BLaER1 treated with 17β-estradiol and CSF1 and Interleukin-3, amounts not matched to agents 10 nM and 100 nM (cell line): ENCODE measurements at regions not wholly inside any gene's neighbourhood (a gene's known extent, or its start where the extent isn't known, plus 50 kb on each side); places are given as distances from the start of the nearest gene placed in this dataset.

Source experiments
- H3K27ac ChIP-seq, 11 experiments: shearing (Covaris generic); formaldehyde crosslinking; 2 replicates each; pipeline ENCODE4 v1.8.1; 2022
- H3K27me3 ChIP-seq, 11 experiments: shearing (Covaris generic); formaldehyde crosslinking; 2 replicates each; pipeline ENCODE4 v1.8.1; 2022
- H3K36me3 ChIP-seq, 11 experiments: shearing (Covaris generic); formaldehyde crosslinking; 2 replicates each; pipeline ENCODE4 v1.8.1; 2022
- H3K4me1 ChIP-seq, 10 experiments: shearing (Covaris generic); formaldehyde crosslinking; 2 replicates each; pipeline ENCODE4 v1.8.1; 2022
- H3K4me2 ChIP-seq, 11 experiments: shearing (Covaris generic); formaldehyde crosslinking; 2 replicates each; pipeline ENCODE4 v1.8.1; 2022
- H3K4me3 ChIP-seq, 10 experiments: shearing (Covaris generic); formaldehyde crosslinking; 2 replicates each; pipeline ENCODE4 v1.8.1; 2022
- H3K9ac ChIP-seq, 11 experiments: shearing (Covaris generic); formaldehyde crosslinking; 2 replicates each; pipeline ENCODE4 v1.8.1; 2022
- H3K9me3 ChIP-seq, 11 experiments: shearing (Covaris generic); formaldehyde crosslinking; replicated peaks in 1 of 11; 2 replicates each; pipeline ENCODE4 v1.8.1; 2022
- H4K20me1 ChIP-seq, 11 experiments: shearing (Covaris generic); formaldehyde crosslinking; 2 replicates each; pipeline ENCODE4 v1.8.1; 2022
- Cebpa-rat ChIP-seq, 11 experiments: shearing (Covaris generic); IDR thresholded peaks; 2 replicates each; pipeline ENCODE4 v1.8.1; 2022

- no peaks in the 10 kb centered on the region for H3K36me3 ChIP-seq
- H3K4me3 ChIP-seq: no peak overlapping the region
- H3K4me2 ChIP-seq: no peak overlapping the region
- H4K20me1 ChIP-seq: no peaks in the 10 kb centered on the region
- H3K9me3 ChIP-seq: no peaks in the 10 kb centered on the region
- no peak overlapping the region for H3K27ac ChIP-seq
- no peaks in the 10 kb centered on the region for H3K4me1 ChIP-seq
- no peaks in the 10 kb centered on the region for H3K27me3 ChIP-seq
- H3K9ac ChIP-seq: no peak overlapping the region
- TF ChIP-seq Cebpa-rat (IDR thresholded peaks at IDR 0.05): no peak
Measured at GRCh38 chr4:136706942-136707341, 825.4 kb downstream of the PCDH18 start.

GRCh38 chr4:136699905-136700304 lies 832.4 kb downstream of the PCDH18 start:
- Histone ChIP-seq H3K9me3 (no peaks in the 10 kb centered on the region), H3K9ac (no peak overlapping the region), H3K4me1 (no peaks in the 10 kb centered on the region), H4K20me1 (no peaks in the 10 kb centered on the region), H3K4me3 (no peak overlapping the region), H3K4me2 (no peak overlapping the region), H3K27me3 (no peaks in the 10 kb centered on the region), H3K27ac (no peak overlapping the region), H3K36me3 (no peaks in the 10 kb centered on the region)
- no peak for TF ChIP-seq Cebpa-rat (IDR thresholded peaks at IDR 0.05)

GRCh38 chr4:136691607-136692006 lies 840.7 kb downstream of the PCDH18 start:
- no peak for TF ChIP-seq Cebpa-rat (IDR thresholded peaks at IDR 0.05)
- H3K9me3 ChIP-seq: no peaks in the 10 kb centered on the region
- no peak overlapping the region for H3K27ac ChIP-seq
- no peaks in the 10 kb centered on the region for H3K4me1 ChIP-seq
- H3K4me3 ChIP-seq: no peak overlapping the region
- H3K9ac ChIP-seq: no peak overlapping the region
- H4K20me1 ChIP-seq: no peaks in the 10 kb centered on the region
- no peaks in the 10 kb centered on the region for H3K36me3 ChIP-seq
- no peak overlapping the region for H3K4me2 ChIP-seq
- no peaks in the 10 kb centered on the region for H3K27me3 ChIP-seq

- no peak overlapping the region for H3K27ac ChIP-seq
- H3K4me1 ChIP-seq: no peaks in the 10 kb centered on the region
- no peak overlapping the region for H3K4me2 ChIP-seq
- H3K36me3 ChIP-seq: no peaks in the 10 kb centered on the region
- H3K4me3 ChIP-seq: no peak overlapping the region
- H3K9me3 ChIP-seq: no peaks in the 10 kb centered on the region
- no peaks in the 10 kb centered on the region for H3K27me3 ChIP-seq
- no peaks in the 10 kb centered on the region for H4K20me1 ChIP-seq
- TF ChIP-seq Cebpa-rat (IDR thresholded peaks at IDR 0.05): no peak
- H3K9ac ChIP-seq: no peak overlapping the region
Measured at GRCh38 chr4:136690360-136690759, 841.9 kb downstream of the PCDH18 start.

- H3K27me3 ChIP-seq: no peaks in the 10 kb centered on the region
- no peak overlapping the region for H3K4me3 ChIP-seq
- no peaks in the 10 kb centered on the region for H3K9me3 ChIP-seq
- no peak overlapping the region for H3K4me2 ChIP-seq
- H3K9ac ChIP-seq: no peak overlapping the region
- no peak overlapping the region for H3K27ac ChIP-seq
- H4K20me1 ChIP-seq: no peaks in the 10 kb centered on the region
- no peak for TF ChIP-seq Cebpa-rat (IDR thresholded peaks at IDR 0.05)
- H3K36me3 ChIP-seq: no peaks in the 10 kb centered on the region
- no peaks in the 10 kb centered on the region for H3K4me1 ChIP-seq
Measured at GRCh38 chr4:136687596-136687995, 844.7 kb downstream of the PCDH18 start.

- H3K9ac ChIP-seq: no peak overlapping the region
- H3K27ac ChIP-seq: no peak overlapping the region
- no peaks in the 10 kb centered on the region for H3K36me3 ChIP-seq
- no peak overlapping the region for H3K4me2 ChIP-seq
- no peaks in the 10 kb centered on the region for H3K27me3 ChIP-seq
- no peak for TF ChIP-seq Cebpa-rat (IDR thresholded peaks at IDR 0.05)
- no peaks in the 10 kb centered on the region for H3K4me1 ChIP-seq
- no peaks in the 10 kb centered on the region for H4K20me1 ChIP-seq
- no peak overlapping the region for H3K4me3 ChIP-seq
- H3K9me3 ChIP-seq: no peaks in the 10 kb centered on the region
Measured at GRCh38 chr4:136687118-136687517, 845.2 kb downstream of the PCDH18 start.

- H3K4me3 ChIP-seq: no peak overlapping the region
- TF ChIP-seq Cebpa-rat (IDR thresholded peaks at IDR 0.05): no peak
- no peak overlapping the region for H3K27ac ChIP-seq
- no peaks in the 10 kb centered on the region for H3K27me3 ChIP-seq
- no peak overlapping the region for H3K4me2 ChIP-seq
- H3K36me3 ChIP-seq: no peaks in the 10 kb centered on the region
- no peak overlapping the region for H3K9ac ChIP-seq
- no peaks in the 10 kb centered on the region for H4K20me1 ChIP-seq
- H3K4me1 ChIP-seq: no peaks in the 10 kb centered on the region
- no peaks in the 10 kb centered on the region for H3K9me3 ChIP-seq
Measured at GRCh38 chr4:136680761-136681160, 851.5 kb downstream of the PCDH18 start.

GRCh38 chr4:136680271-136680670 lies 852.0 kb downstream of the PCDH18 start:
- Histone ChIP-seq H3K4me1 (no peaks in the 10 kb centered on the region), H3K27ac (no peak overlapping the region), H3K4me3 (no peak overlapping the region), H3K36me3 (no peaks in the 10 kb centered on the region), H3K27me3 (no peaks in the 10 kb centered on the region), H3K9me3 (no peaks in the 10 kb centered on the region), H3K4me2 (no peak overlapping the region), H3K9ac (no peak overlapping the region), H4K20me1 (no peaks in the 10 kb centered on the region)
- TF ChIP-seq Cebpa-rat (IDR thresholded peaks at IDR 0.05): no peak

GRCh38 chr4:136670265-136670664 lies 862.0 kb downstream of the PCDH18 start:
- no peak for TF ChIP-seq Cebpa-rat (IDR thresholded peaks at IDR 0.05)
- no peaks in the 10 kb centered on the region for H3K27me3 ChIP-seq
- H3K4me1 ChIP-seq: no peaks in the 10 kb centered on the region
- H3K9me3 ChIP-seq: no peaks in the 10 kb centered on the region
- no peaks in the 10 kb centered on the region for H4K20me1 ChIP-seq
- H3K4me3 ChIP-seq: no peak overlapping the region
- H3K9ac ChIP-seq: no peak overlapping the region
- no peak overlapping the region for H3K4me2 ChIP-seq
- no peak overlapping the region for H3K27ac ChIP-seq
- no peaks in the 10 kb centered on the region for H3K36me3 ChIP-seq

- H3K27me3 ChIP-seq: no peaks in the 10 kb centered on the region
- H3K27ac ChIP-seq: no peak overlapping the region
- H3K9ac ChIP-seq: no peak overlapping the region
- no peak overlapping the region for H3K4me3 ChIP-seq
- H3K36me3 ChIP-seq: no peaks in the 10 kb centered on the region
- H3K9me3 ChIP-seq: no peaks in the 10 kb centered on the region
- TF ChIP-seq Cebpa-rat (IDR thresholded peaks at IDR 0.05): no peak
- no peaks in the 10 kb centered on the region for H3K4me1 ChIP-seq
- no peak overlapping the region for H3K4me2 ChIP-seq
- H4K20me1 ChIP-seq: no peaks in the 10 kb centered on the region
Measured at GRCh38 chr4:136664988-136665387, 867.3 kb downstream of the PCDH18 start.

GRCh38 chr4:136662539-136662938 lies 869.8 kb downstream of the PCDH18 start:
- H3K4me1 ChIP-seq: no peaks in the 10 kb centered on the region
- no peaks in the 10 kb centered on the region for H4K20me1 ChIP-seq
- no peaks in the 10 kb centered on the region for H3K27me3 ChIP-seq
- no peaks in the 10 kb centered on the region for H3K36me3 ChIP-seq
- no peak overlapping the region for H3K4me2 ChIP-seq
- H3K9ac ChIP-seq: no peak overlapping the region
- H3K4me3 ChIP-seq: no peak overlapping the region
- no peak for TF ChIP-seq Cebpa-rat (IDR thresholded peaks at IDR 0.05)
- H3K27ac ChIP-seq: no peak overlapping the region
- H3K9me3 ChIP-seq: no peaks in the 10 kb centered on the region
